SU-DHL-6 (cell line): ENCODE measurements at regions not wholly inside any gene's neighbourhood (a gene's known extent, or its start where the extent isn't known, plus 50 kb on each side); places are given as distances from the start of the nearest gene placed in this dataset.

Source experiments
- CTCF ChIP-seq: fragments of 200-600 bp; sonication (generic); IDR thresholded peaks from one replicate; pipeline ENCODE4 v1.5.1; 2017; ENCODE audit warnings: antibody characterized with exemption, mild to moderate bottlenecking, low read length, moderate library complexity; ENCODE audit not compliant: insufficient read depth, poor library complexity, severe bottlenecking
- EZH2phosphoT487 ChIP-seq: fragments of 200-600 bp; sonication (generic), shearing (Covaris generic); conservative IDR thresholded peaks from 2 replicates; pipeline ENCODE4 v1.6.1; 2018; ENCODE audit warnings: mild to moderate bottlenecking, antibody characterized with exemption, low read length, moderate library complexity, mixed read lengths

DNA sequence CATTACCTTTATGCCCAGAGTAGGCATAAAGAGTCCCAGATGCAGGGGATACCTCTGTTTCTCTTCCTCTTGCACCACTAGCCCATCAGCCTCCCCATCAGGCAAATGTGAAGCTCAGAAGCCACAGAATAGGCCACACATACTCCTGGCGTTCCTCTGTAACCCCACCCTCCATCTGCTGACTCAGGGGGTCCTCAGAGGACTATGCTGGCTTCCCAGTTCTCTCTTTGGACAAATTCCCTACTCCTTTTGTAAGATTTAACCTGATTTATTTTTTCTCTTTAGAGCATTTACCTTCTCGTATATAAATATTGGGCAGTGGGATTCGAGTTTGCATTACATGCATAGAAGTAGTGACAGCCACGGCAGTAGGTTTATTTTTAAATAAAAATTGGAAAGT, 262.3 kb upstream of the CADM1 start:
- no peak for TF ChIP-seq CTCF
- no peak for TF ChIP-seq EZH2phosphoT487
